Psoas muscle (tissue), 7 donors: ENCODE measurements at regions not wholly inside any gene's neighbourhood (a gene's known extent, or its start where the extent isn't known, plus 50 kb on each side); places are given as distances from the start of the nearest gene placed in this dataset.

Experiments used
- ATAC-seq, 4 donors: fragments of 200-7000 bp; cut with Tn5 transposase; one replicate each; pipeline ENCODE4 v1.9.1; 2020; ENCODE audit warnings: moderate library complexity in 3 of 4, mild to moderate bottlenecking in 2 of 4
- DNase-seq, 2 donors: peaks; one replicate each; pipeline ENCODE4 v3.0.0-alpha.2; 2020
- H3K27ac ChIP-seq: fragments of 200-600 bp; one replicate; pipeline ENCODE4 v1.8.0; 2022
- H3K27me3 ChIP-seq, 3 donors: fragments of 200-600 bp in 1 of 3; one replicate each; pipeline versions ENCODE4 v1.6.1 to v1.8.0; 2013 to 2022; ENCODE audit warnings: low read length in 2 of 3, mild to moderate bottlenecking in 2 of 3, moderate library complexity in 1 of 3; ENCODE audit not compliant: insufficient read depth in 3 of 3
- H3K36me3 ChIP-seq, 2 donors: fragments of 200-600 bp in 1 of 2; one replicate each; pipeline versions ENCODE4 v1.6.1 to v1.8.0; 2013 to 2022; ENCODE audit warnings: low read depth in 1 of 2, mild to moderate bottlenecking in 1 of 2, moderate library complexity in 1 of 2; ENCODE audit not compliant: insufficient read depth in 1 of 2
- H3K4me1 ChIP-seq: fragments of 200-600 bp; one replicate; pipeline ENCODE4 v1.8.0; 2022
- H3K4me3 ChIP-seq: fragments of 200-600 bp; one replicate; pipeline ENCODE4 v1.8.0; 2022; ENCODE audit warnings: mild to moderate bottlenecking
- H3K9me3 ChIP-seq: fragments of 200-600 bp; one replicate; pipeline ENCODE4 v1.8.0; 2022
- CTCF ChIP-seq: fragments of 200-600 bp; IDR thresholded peaks from one replicate; pipeline ENCODE4 v1.8.0; 2022; ENCODE audit warnings: antibody characterized with exemption
- WGBS, 3 donors: extraction: QIAGEN DNeasy Blood & Tissue Kit; methylation state at CpG; one replicate each; pipeline versions ENCODE4 v1.1.6 to v1.1.7; 2013; 5-methylcytosine and 5-hydroxymethylcytosine counted together
- intact Hi-C, 2 donors: fragments of 100-400 bp; cut with DNase I; formaldehyde crosslinking; loops; one replicate each; pipeline versions ENCODE4 v1.11.0 to v1.14.2; 2022
- donor health status: healthy with polysubstance abuse.
- donor health status: DM: no; HTN: no; CAD: no; lungs with moderate emphysema.
- donor health status: Bipolar disorder and iron deficiency.
- donor health status: healthy.
- donor health status: DM: yes; HTN: yes; CAD: no.
- donor health status: DM: no; HTN: no; CAD: no.
- donor health status: DM: yes; HTN: yes; CAD: no.

GRCh38 chr12:46579474-46579873, 206.9 kb upstream of the SLC38A2 start:
- H3K27ac ChIP-seq = no peak overlapping the region
- no peaks in the 10 kb centered on the region for H3K4me1 ChIP-seq
- ATAC-seq (no peak), DNase-seq (no peak)
- TF ChIP-seq CTCF = no peak
- no peaks in the 10 kb centered on the region for H3K36me3 ChIP-seq
- no peak overlapping the region for H3K4me3 ChIP-seq
- H3K9me3 ChIP-seq = peaks cover 13% of the 10 kb centered on the region
- intact Hi-C loops = no loop called here
- no peaks in the 10 kb centered on the region for H3K27me3 ChIP-seq

- no peak for ATAC-seq
- Histone ChIP-seq H3K4me3 (no peak overlapping the region), H3K9me3 (peaks cover 6% of the 10 kb centered on the region), H3K27me3 (no peaks in the 10 kb centered on the region), H3K27ac (no peak overlapping the region), H3K4me1 (no peaks in the 10 kb centered on the region), H3K36me3 (no peaks in the 10 kb centered on the region)
- WGBS, 3 donors = 52 to 64% (median 54%) methylated on average over 4 of the region's 4 CpGs
- TF ChIP-seq CTCF = no peak
- intact Hi-C loops = no loop called here
- no peak for DNase-seq
Measured at GRCh38 chr12:46578190-46578982, 205.8 kb upstream of the SLC38A2 start.

- Histone ChIP-seq H3K36me3 (no peaks in the 10 kb centered on the region), H3K4me1 (peaks cover 9% of the 10 kb centered on the region), H3K9me3 (peaks cover 2% of the 10 kb centered on the region), H3K4me3 (no peak overlapping the region), H3K27me3 (no peaks in the 10 kb centered on the region), H3K27ac (no peak overlapping the region)
- ATAC-seq (no peak), DNase-seq (no peak)
- TF ChIP-seq CTCF = no peak
- intact Hi-C loops = no loop called here
- 83 to 86% (median 84%) methylated on average over 5 of the region's 5 CpGs for WGBS, 3 donors
Measured at GRCh38 chr12:46577063-46577776, 204.6 kb upstream of the SLC38A2 start.

GRCh38 chr12:46574847-46575246, 202.3 kb upstream of the SLC38A2 start:
- Histone ChIP-seq H3K27ac (no peak overlapping the region), H3K27me3 (no peaks in the 10 kb centered on the region), H3K9me3 (no peaks in the 10 kb centered on the region), H3K4me3 (no peak overlapping the region), H3K36me3 (no peaks in the 10 kb centered on the region), H3K4me1 (peaks cover 9% of the 10 kb centered on the region)
- intact Hi-C loops = no loop called here
- no peak for TF ChIP-seq CTCF
- DNase-seq (no peak), ATAC-seq (no peak)
- 37 to 54% (median 37%) methylated on average over 2 of the region's 2 CpGs for WGBS, 3 donors
